ENCODE measurements at regions not wholly inside any gene's neighbourhood (a gene's known extent, or its start where the extent isn't known, plus 50 kb on each side); places are given as distances from the start of the nearest gene placed in this dataset.

DNA sequence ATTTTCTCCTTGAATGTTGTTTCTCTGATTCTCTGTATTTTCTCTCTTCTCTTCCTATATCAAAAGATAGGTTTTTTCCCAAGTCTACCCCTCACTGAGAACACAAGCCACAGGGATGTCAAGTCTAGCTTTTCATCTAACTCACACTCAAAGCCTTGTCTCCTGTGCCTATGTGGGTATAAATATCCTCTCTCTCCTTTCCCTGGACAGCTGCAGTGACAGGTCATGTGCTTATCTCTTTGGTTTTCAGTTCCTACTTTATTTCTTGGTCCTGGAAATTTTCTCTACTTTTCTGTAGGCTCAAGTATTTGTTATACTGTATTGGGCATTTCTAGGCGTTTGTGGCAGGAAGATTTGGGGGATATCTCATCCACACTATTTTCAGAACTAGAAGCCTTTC, 182.4 kb upstream of the MVB12B start:
- DNase-seq = no peak
- TF ChIP-seq GATA1 (IDR thresholded peaks at IDR 0.05; ENCODE audit: low read depth, low read length) (no peak), POLR2A (IDR thresholded peaks at IDR 0.05; ENCODE audit: low read length) (no peak)

DNA sequence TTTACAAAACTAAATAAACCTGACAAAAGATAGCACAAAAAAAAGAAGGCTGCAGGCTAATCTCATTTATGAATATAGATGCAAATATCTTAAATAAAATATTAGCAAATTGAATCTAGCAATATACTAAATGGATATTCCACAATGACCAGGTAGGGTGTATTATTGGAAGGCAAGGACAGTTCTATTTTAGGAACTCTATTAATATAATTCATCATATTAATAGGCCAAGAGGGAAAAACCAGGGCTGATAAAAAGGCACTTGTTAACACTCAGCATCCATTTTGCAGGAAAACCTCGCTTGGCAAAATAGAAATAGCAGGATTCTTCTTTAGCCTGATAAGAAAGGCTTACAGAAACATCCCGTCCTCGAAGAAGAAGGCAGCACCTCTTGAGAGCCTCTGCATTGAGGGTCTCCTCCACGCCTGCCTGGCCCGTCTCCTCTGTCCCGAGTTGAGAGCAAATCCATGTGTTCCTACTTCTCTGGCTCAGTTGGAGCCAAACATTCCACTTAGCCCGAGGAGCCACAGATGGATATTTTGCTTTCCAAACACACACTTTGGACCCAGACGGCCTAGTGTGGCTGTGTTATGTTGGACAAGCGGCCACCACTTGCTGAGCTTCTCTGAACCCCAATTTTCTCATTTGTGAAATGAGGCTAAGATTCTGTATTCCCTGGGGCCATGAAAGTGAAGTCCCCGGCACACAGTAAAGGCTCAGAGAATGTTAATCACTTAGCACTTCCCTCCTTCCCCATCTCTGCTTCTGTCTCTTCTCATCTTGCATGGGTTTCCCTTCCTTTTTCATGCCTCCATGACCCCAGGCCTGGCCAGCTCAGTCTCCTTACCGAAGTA, 181.8 kb upstream of the MVB12B start:
- TF ChIP-seq POLR2A (IDR thresholded peaks at IDR 0.05; ENCODE audit: low read length) (no peak), GATA1 (IDR thresholded peaks at IDR 0.05; ENCODE audit: low read depth, low read length) (no peak)

GRCh38 chr9:126145887-126146253, 180.8 kb upstream of the MVB12B start:
- no peak for DNase-seq

More for the DNA sequence above, 181.8 kb upstream of the MVB12B start:
- DNase-seq = no peak

GRCh38 chr9:126146254-126147145, 180.1 kb upstream of the MVB12B start:
- TF ChIP-seq POLR2A (IDR thresholded peaks at IDR 0.05; ENCODE audit: low read length) (no peak), GATA1 (IDR thresholded peaks at IDR 0.05; ENCODE audit: low read depth, low read length) (no peak)
- DNase-seq = peak; percentile 11 to 13

More at GRCh38 chr9:126145887-126146253, 180.8 kb upstream of the MVB12B start:
- no peak for TF ChIP-seq GATA1 (IDR thresholded peaks at IDR 0.05; ENCODE audit: low read depth, low read length)
- no peak for TF ChIP-seq POLR2A (IDR thresholded peaks at IDR 0.05; ENCODE audit: low read length)

- TF ChIP-seq GATA1 (IDR thresholded peaks at IDR 0.05; ENCODE audit: low read depth, low read length) (no peak), POLR2A (IDR thresholded peaks at IDR 0.05; ENCODE audit: low read length) (no peak)
- no peak for DNase-seq
Observed at GRCh38 chr9:126147186-126147935, 179.3 kb upstream of the MVB12B start.

- TF ChIP-seq GATA1 (IDR thresholded peaks at IDR 0.05; ENCODE audit: low read depth, low read length) = no peak
- no peak for TF ChIP-seq POLR2A (IDR thresholded peaks at IDR 0.05; ENCODE audit: low read length)
- DNase-seq = no peak
Observed at GRCh38 chr9:126147936-126148870, 178.4 kb upstream of the MVB12B start.

- TF ChIP-seq POLR2A (IDR thresholded peaks at IDR 0.05; ENCODE audit: low read length) (no peak), GATA1 (IDR thresholded peaks at IDR 0.05; ENCODE audit: low read depth, low read length) (no peak)
- no peak for DNase-seq
Observed at GRCh38 chr9:126148994-126149393, 177.6 kb upstream of the MVB12B start.

DNA sequence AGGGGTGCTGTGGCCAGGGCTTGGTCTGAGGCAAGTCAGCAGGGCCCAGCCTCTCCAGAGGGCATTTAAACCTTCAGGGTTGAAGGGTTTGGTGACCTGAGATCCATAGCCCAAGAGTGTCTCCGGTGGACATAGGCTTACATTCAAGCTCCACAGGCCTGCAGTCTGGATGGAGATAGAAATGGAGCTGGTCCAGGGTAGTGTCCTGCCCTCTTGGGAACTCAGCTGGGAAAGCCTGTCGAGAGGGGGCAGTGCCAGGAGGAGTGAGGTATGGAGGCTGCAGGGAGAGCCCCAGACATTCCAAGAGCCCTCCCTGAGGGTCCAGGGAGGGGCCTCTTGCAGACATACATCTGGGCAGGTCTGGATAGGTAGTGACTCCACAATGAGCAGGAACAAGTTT, 177.0 kb upstream of the MVB12B start:
- DNase-seq = peak in 1 of 2 experiments; percentile 6

GRCh38 chr9:126150411-126151030, 176.1 kb upstream of the MVB12B start:
- DNase-seq = no peak
- no peak for TF ChIP-seq GATA1 (IDR thresholded peaks at IDR 0.05; ENCODE audit: low read depth, low read length)
- TF ChIP-seq POLR2A (IDR thresholded peaks at IDR 0.05; ENCODE audit: low read length) = no peak

More for the DNA sequence above, 177.0 kb upstream of the MVB12B start:
- TF ChIP-seq GATA1 (IDR thresholded peaks at IDR 0.05; ENCODE audit: low read depth, low read length) (no peak), POLR2A (IDR thresholded peaks at IDR 0.05; ENCODE audit: low read length) (no peak)

GRCh38 chr9:126151031-126151685, 175.5 kb upstream of the MVB12B start:
- TF ChIP-seq POLR2A (IDR thresholded peaks at IDR 0.05; ENCODE audit: low read length) (no peak), GATA1 (IDR thresholded peaks at IDR 0.05; ENCODE audit: low read depth, low read length) (no peak)
- DNase-seq = no peak

DNA sequence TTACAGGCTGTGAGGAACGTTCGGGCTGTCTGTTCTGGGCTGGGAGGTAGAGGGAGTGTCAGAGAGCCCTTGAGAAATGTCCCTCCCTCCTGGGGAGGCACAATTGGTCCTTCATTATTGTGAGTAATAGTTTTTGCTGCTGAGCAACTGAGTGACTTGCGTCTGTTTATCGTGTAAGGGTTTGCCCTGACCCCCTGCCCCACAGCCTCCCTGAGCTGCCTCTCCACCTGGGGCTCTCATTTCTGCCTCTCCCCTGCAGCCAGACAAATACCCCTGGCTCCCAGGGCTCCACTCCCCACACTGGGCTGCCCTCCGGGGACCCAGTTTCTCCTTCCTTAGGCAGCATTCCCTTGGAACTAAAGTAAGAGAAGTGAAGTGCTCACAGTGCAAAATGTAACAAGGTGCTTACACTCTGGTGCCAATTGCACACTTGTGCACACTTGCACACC, 174.9 kb upstream of the MVB12B start:
- TF ChIP-seq GATA1 (IDR thresholded peaks at IDR 0.05; ENCODE audit: low read depth, low read length) (no peak), POLR2A (IDR thresholded peaks at IDR 0.05; ENCODE audit: low read length) (no peak)
- DNase-seq = no peak

Measured in erythroblast (primary cell).